ENCODE measurements at regions not wholly inside any gene's neighbourhood (a gene's known extent, or its start where the extent isn't known, plus 50 kb on each side); places are given as distances from the start of the nearest gene placed in this dataset.

- no peak for DNase-seq
These were observed 57.3 kb downstream of the EVX1 start for GRCh38 chr7:27299861-27300260.

- no peak for DNase-seq
These were observed 57.8 kb downstream of the EVX1 start for GRCh38 chr7:27300421-27300820.

- DNase-seq, result no peak
These were observed 60.0 kb downstream of the EVX1 start for GRCh38 chr7:27302590-27302989.

- no peak for DNase-seq
These were observed 60.4 kb downstream of the EVX1 start for GRCh38 chr7:27303026-27303425.

- no peak for DNase-seq
These were observed 63.3 kb downstream of the EVX1 start for GRCh38 chr7:27305854-27306253.

- no peak for DNase-seq
These were observed 70.2 kb downstream of the EVX1 start for GRCh38 chr7:27312820-27313219.

GRCh38 chr7:27314111-27314510 is 71.5 kb downstream of the EVX1 start:
- DNase-seq, result no peak

- no peak for DNase-seq
These were observed 72.5 kb downstream of the EVX1 start for GRCh38 chr7:27315066-27315465.

GRCh38 chr7:27316311-27316710 is 73.7 kb downstream of the EVX1 start:
- peak; percentile 44 for DNase-seq

GRCh38 chr7:27324246-27324645 is 81.6 kb downstream of the EVX1 start:
- peak; percentile 63 for DNase-seq

- no peak for DNase-seq
These were observed 87.3 kb downstream of the EVX1 start for GRCh38 chr7:27329909-27330308.

GRCh38 chr7:27339478-27339877 is 96.9 kb downstream of the EVX1 start:
- peak; percentile 92 for DNase-seq

GRCh38 chr7:27344471-27344870 is 101.9 kb downstream of the EVX1 start:
- DNase-seq, result no peak

GRCh38 chr7:27345164-27345887 is 102.7 kb downstream of the EVX1 start:
- DNase-seq, result no peak

- no peak for DNase-seq
These were observed 103.4 kb downstream of the EVX1 start for GRCh38 chr7:27345997-27346396.

- no peak for DNase-seq
These were observed 104.1 kb downstream of the EVX1 start for GRCh38 chr7:27346531-27347275.

GRCh38 chr7:27347276-27347640 is 104.7 kb downstream of the EVX1 start:
- no peak for DNase-seq

GRCh38 chr7:27349621-27350020 is 107.0 kb downstream of the EVX1 start:
- no peak for DNase-seq

- no peak for DNase-seq
These were observed 108.5 kb downstream of the EVX1 start for GRCh38 chr7:27351137-27351536.

- DNase-seq, result no peak
These were observed 109.2 kb downstream of the EVX1 start for GRCh38 chr7:27351786-27352185.

- DNase-seq, result peak; percentile 87
These were observed 116.9 kb downstream of the EVX1 start for GRCh38 chr7:27359181-27360125.

- DNase-seq, result no peak
These were observed 118.9 kb downstream of the EVX1 start for GRCh38 chr7:27361522-27361921.

GRCh38 chr7:27362026-27362425 is 119.4 kb downstream of the EVX1 start:
- DNase-seq, result no peak

All from suppressor macrophage treated with lipopolysaccharide for 4 hours (primary cell).